Right kidney (tissue), 1 donor: ENCODE measurements at regions not wholly inside any gene's neighbourhood (a gene's known extent, or its start where the extent isn't known, plus 50 kb on each side); places are given as distances from the start of the nearest gene placed in this dataset.

ENCODE experiments used
- DNase-seq: peaks from one replicate; pipeline ENCODE4 v3.0.0-alpha.2; 2016

- DNase-seq, result no peak
Measured at GRCh38 chr2:128494307-128494639, 175.6 kb upstream of the HS6ST1 start.

GRCh38 chr2:128494640-128495321 lies 176.1 kb upstream of the HS6ST1 start:
- DNase-seq, result no peak

GRCh38 chr2:128495996-128496547 lies 177.4 kb upstream of the HS6ST1 start:
- DNase-seq, result no peak

GRCh38 chr2:128496700-128497099 lies 178.0 kb upstream of the HS6ST1 start:
- no peak for DNase-seq

GRCh38 chr2:128497461-128497860 lies 178.8 kb upstream of the HS6ST1 start:
- no peak for DNase-seq

- DNase-seq, result no peak
Measured at GRCh38 chr2:128498086-128498485, 179.4 kb upstream of the HS6ST1 start.

GRCh38 chr2:128498589-128498988 lies 179.9 kb upstream of the HS6ST1 start:
- DNase-seq, result no peak

- DNase-seq, result no peak
Measured at GRCh38 chr2:128499367-128500137, 180.9 kb upstream of the HS6ST1 start.

- no peak for DNase-seq
Measured at GRCh38 chr2:128500138-128500800, 181.6 kb upstream of the HS6ST1 start.

- no peak for DNase-seq
Measured at GRCh38 chr2:128501006-128501690, 182.5 kb upstream of the HS6ST1 start.

- DNase-seq, result no peak
Measured at GRCh38 chr2:128501700-128502099, 183.0 kb upstream of the HS6ST1 start.

- no peak for DNase-seq
Measured at GRCh38 chr2:128502200-128502599, 183.5 kb upstream of the HS6ST1 start.

GRCh38 chr2:128502638-128503246 lies 184.1 kb upstream of the HS6ST1 start:
- no peak for DNase-seq

GRCh38 chr2:128503399-128504245 lies 185.0 kb upstream of the HS6ST1 start:
- no peak for DNase-seq

- DNase-seq, result no peak
Measured at GRCh38 chr2:128504246-128505149, 185.8 kb upstream of the HS6ST1 start.

GRCh38 chr2:128505150-128505490 lies 186.5 kb upstream of the HS6ST1 start:
- DNase-seq, result no peak

GRCh38 chr2:128505575-128506526 lies 187.2 kb upstream of the HS6ST1 start:
- no peak for DNase-seq

GRCh38 chr2:128506534-128506933 lies 187.9 kb upstream of the HS6ST1 start:
- no peak for DNase-seq
